ENCODE measurements at regions not wholly inside any gene's neighbourhood (a gene's known extent, or its start where the extent isn't known, plus 50 kb on each side); places are given as distances from the start of the nearest gene placed in this dataset.
A peak's percentile ranks its signal among the peaks of the same experiment; 100 is the strongest.

- 73% methylated on average over 13 of the region's 13 CpGs for WGBS
Measured at GRCh38 chr2:72027426-72028161, 120.1 kb downstream of the CYP26B1 start.

GRCh38 chr2:72026819-72027425 lies 120.7 kb downstream of the CYP26B1 start:
- no peak for DNase-seq
- Histone ChIP-seq H4K91ac (ENCODE audit: low read length) (no peak overlapping the region), H3K27ac (ENCODE audit: low read length, poor library complexity, severe bottlenecking) (no peak overlapping the region), H3K14ac (ENCODE audit: low read length in 2 of 2) (peak overlapping the region in 1 of 2 experiments; percentile 39), H3K9me3 (ENCODE audit: control insufficient read depth, low read length) (no peaks in the 10 kb centered on the region), H2BK5ac (ENCODE audit: low read depth, low read length, poor library complexity, severe bottlenecking) (no peak overlapping the region), H3K23ac (ENCODE audit: low read length in 2 of 2) (no peak overlapping the region), H3K4ac (ENCODE audit: low read depth in 1 of 2, low read length in 2 of 2) (no peak overlapping the region), H4K8ac (ENCODE audit: low read length) (no peak overlapping the region), H3K4me3 (ENCODE audit: insufficient read depth in 1 of 2, low read depth in 1 of 2, low read length in 2 of 2) (no peak overlapping the region), H3K79me1 (replicated peaks; ENCODE audit: low read length, poor library complexity, severe bottlenecking) (no peaks in the 10 kb centered on the region), H3K9ac (ENCODE audit: low read length) (no peak overlapping the region), H3K4me2 (ENCODE audit: low read length, poor library complexity, severe bottlenecking) (no peak overlapping the region), H3K27me3 (ENCODE audit: control insufficient read depth in 1 of 2, insufficient read depth in 1 of 2, low read length in 2 of 2) (peaks cover 5 to 21% of the 10 kb centered on the region in 2 experiments), H2AFZ (ENCODE audit: low read depth, low read length) (no peak overlapping the region), H2BK120ac (ENCODE audit: low read depth, low read length) (no peak overlapping the region), H3K18ac (ENCODE audit: low read depth in 1 of 2, low read length in 2 of 2) (no peak overlapping the region), H3K36me3 (ENCODE audit: control insufficient read depth in 1 of 2, insufficient read depth in 2 of 2, low read depth in 1 of 2, low read length in 2 of 2) (no peaks in the 10 kb centered on the region), H2BK15ac (ENCODE audit: low read depth, poor library complexity, severe bottlenecking) (no peak overlapping the region), H2BK12ac (ENCODE audit: low read length in 2 of 2) (no peak overlapping the region), H3K4me1 (ENCODE audit: control insufficient read depth, insufficient read depth, low read depth, low read length) (peaks cover 2% of the 10 kb centered on the region), H2AK5ac (ENCODE audit: low read length, severe bottlenecking) (no peak overlapping the region)
- 79% methylated on average over 10 of the region's 10 CpGs for WGBS

More at GRCh38 chr2:72027426-72028161, 120.1 kb downstream of the CYP26B1 start:
- Histone ChIP-seq H3K4ac (ENCODE audit: low read depth in 1 of 2, low read length in 2 of 2) (no peak overlapping the region), H3K14ac (ENCODE audit: low read length in 2 of 2) (peak overlapping the region in 1 of 2 experiments; percentile 39), H2BK15ac (ENCODE audit: low read depth, poor library complexity, severe bottlenecking) (no peak overlapping the region), H3K23ac (ENCODE audit: low read length in 2 of 2) (no peak overlapping the region), H3K27me3 (ENCODE audit: control insufficient read depth in 1 of 2, insufficient read depth in 1 of 2, low read length in 2 of 2) (peaks cover 2 to 28% of the 10 kb centered on the region in 2 experiments), H2BK5ac (ENCODE audit: low read depth, low read length, poor library complexity, severe bottlenecking) (no peak overlapping the region), H3K4me3 (ENCODE audit: insufficient read depth in 1 of 2, low read depth in 1 of 2, low read length in 2 of 2) (no peak overlapping the region), H4K8ac (ENCODE audit: low read length) (no peak overlapping the region), H2BK12ac (ENCODE audit: low read length in 2 of 2) (no peak overlapping the region), H2AK5ac (ENCODE audit: low read length, severe bottlenecking) (no peak overlapping the region), H3K18ac (ENCODE audit: low read depth in 1 of 2, low read length in 2 of 2) (no peak overlapping the region), H2BK120ac (ENCODE audit: low read depth, low read length) (no peak overlapping the region), H3K36me3 (ENCODE audit: control insufficient read depth in 1 of 2, insufficient read depth in 2 of 2, low read depth in 1 of 2, low read length in 2 of 2) (no peaks in the 10 kb centered on the region), H3K9me3 (ENCODE audit: control insufficient read depth, low read length) (no peaks in the 10 kb centered on the region), H3K27ac (ENCODE audit: low read length, poor library complexity, severe bottlenecking) (no peak overlapping the region), H3K4me1 (ENCODE audit: control insufficient read depth, insufficient read depth, low read depth, low read length) (peaks cover 2% of the 10 kb centered on the region), H3K9ac (ENCODE audit: low read length) (no peak overlapping the region), H3K79me1 (replicated peaks; ENCODE audit: low read length, poor library complexity, severe bottlenecking) (no peaks in the 10 kb centered on the region), H3K4me2 (ENCODE audit: low read length, poor library complexity, severe bottlenecking) (no peak overlapping the region), H2AFZ (ENCODE audit: low read depth, low read length) (no peak overlapping the region), H4K91ac (ENCODE audit: low read length) (no peak overlapping the region)
- no peak for DNase-seq

GRCh38 chr2:72024451-72025175 lies 123.0 kb downstream of the CYP26B1 start:
- Histone ChIP-seq H3K4me2 (ENCODE audit: low read length, poor library complexity, severe bottlenecking) (no peak overlapping the region), H4K8ac (ENCODE audit: low read length) (no peak overlapping the region), H3K4me3 (ENCODE audit: insufficient read depth in 1 of 2, low read depth in 1 of 2, low read length in 2 of 2) (no peak overlapping the region), H2BK120ac (ENCODE audit: low read depth, low read length) (no peak overlapping the region), H3K36me3 (ENCODE audit: control insufficient read depth in 1 of 2, insufficient read depth in 2 of 2, low read depth in 1 of 2, low read length in 2 of 2) (no peaks in the 10 kb centered on the region), H3K4ac (ENCODE audit: low read depth in 1 of 2, low read length in 2 of 2) (no peak overlapping the region), H2AK5ac (ENCODE audit: low read length, severe bottlenecking) (no peak overlapping the region), H2AFZ (ENCODE audit: low read depth, low read length) (no peak overlapping the region), H3K79me1 (replicated peaks; ENCODE audit: low read length, poor library complexity, severe bottlenecking) (no peaks in the 10 kb centered on the region), H3K23ac (ENCODE audit: low read length in 2 of 2) (no peak overlapping the region), H3K18ac (ENCODE audit: low read depth in 1 of 2, low read length in 2 of 2) (no peak overlapping the region), H4K91ac (ENCODE audit: low read length) (no peak overlapping the region), H2BK12ac (ENCODE audit: low read length in 2 of 2) (peak overlapping the region in 1 of 2 experiments; percentile 54), H3K9ac (ENCODE audit: low read length) (no peak overlapping the region), H3K27me3 (ENCODE audit: control insufficient read depth in 1 of 2, insufficient read depth in 1 of 2, low read length in 2 of 2) (peaks cover 4 to 5% of the 10 kb centered on the region in 2 experiments), H3K4me1 (ENCODE audit: control insufficient read depth, insufficient read depth, low read depth, low read length) (peaks cover 2% of the 10 kb centered on the region), H2BK5ac (ENCODE audit: low read depth, low read length, poor library complexity, severe bottlenecking) (no peak overlapping the region), H3K14ac (ENCODE audit: low read length in 2 of 2) (no peak overlapping the region), H2BK15ac (ENCODE audit: low read depth, poor library complexity, severe bottlenecking) (no peak overlapping the region), H3K27ac (ENCODE audit: low read length, poor library complexity, severe bottlenecking) (no peak overlapping the region), H3K9me3 (ENCODE audit: control insufficient read depth, low read length) (no peaks in the 10 kb centered on the region)
- no peak for DNase-seq
- WGBS, result 86% methylated on average over 16 of the region's 16 CpGs

Measured in mesenchymal stem cell (in vitro differentiated cells and primary cell).